Thyroid gland (tissue), 4 donors: ENCODE measurements at regions not wholly inside any gene's neighbourhood (a gene's known extent, or its start where the extent isn't known, plus 50 kb on each side); places are given as distances from the start of the nearest gene placed in this dataset.

Experiments used
- POLR2A ChIP-seq, 2 donors: fragments of 450-650 bp; IDR thresholded peaks; one replicate each; pipeline ENCODE4 v1.6.1; 2017; ENCODE audit warnings: antibody characterized with exemption in 2 of 2, mild to moderate bottlenecking in 2 of 2, moderate library complexity in 1 of 2
- TF ChIP-seq, protein P1 (sequence below), 6 experiments: fragments of 200-600 bp in 3 of 6; fragments of 450-650 bp in 3 of 6; sonication (generic) in 3 of 6; IDR thresholded peaks; one replicate each; pipeline ENCODE4 v1.5.1; 2016 to 2019; ENCODE audit warnings: antibody characterized with exemption in 6 of 6, mild to moderate bottlenecking in 2 of 6, inconsistent platforms in 1 of 6, moderate library complexity in 1 of 6

DNA sequence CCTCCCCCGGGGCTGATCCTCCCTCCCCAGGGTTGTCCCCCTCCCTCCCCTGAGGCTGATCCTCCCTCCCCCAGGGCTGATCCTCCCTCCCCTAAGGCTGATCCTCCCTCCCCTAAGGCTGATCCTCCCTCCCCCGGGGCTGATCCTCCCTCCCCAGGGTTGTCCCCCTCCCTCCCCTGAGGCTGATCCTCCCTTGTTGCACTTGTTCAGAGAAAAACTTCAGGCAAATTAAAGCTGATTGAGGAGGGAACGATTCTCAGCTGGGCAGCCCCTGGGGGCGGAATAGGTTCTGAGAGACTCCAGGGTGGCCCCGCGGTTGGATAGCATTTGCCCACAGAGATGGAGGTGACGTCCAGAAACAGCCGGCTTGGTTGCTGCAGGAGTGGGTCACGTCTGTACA lies 110.7 kb upstream of the ADRA2C start:
- TF ChIP-seq, protein P1, sequence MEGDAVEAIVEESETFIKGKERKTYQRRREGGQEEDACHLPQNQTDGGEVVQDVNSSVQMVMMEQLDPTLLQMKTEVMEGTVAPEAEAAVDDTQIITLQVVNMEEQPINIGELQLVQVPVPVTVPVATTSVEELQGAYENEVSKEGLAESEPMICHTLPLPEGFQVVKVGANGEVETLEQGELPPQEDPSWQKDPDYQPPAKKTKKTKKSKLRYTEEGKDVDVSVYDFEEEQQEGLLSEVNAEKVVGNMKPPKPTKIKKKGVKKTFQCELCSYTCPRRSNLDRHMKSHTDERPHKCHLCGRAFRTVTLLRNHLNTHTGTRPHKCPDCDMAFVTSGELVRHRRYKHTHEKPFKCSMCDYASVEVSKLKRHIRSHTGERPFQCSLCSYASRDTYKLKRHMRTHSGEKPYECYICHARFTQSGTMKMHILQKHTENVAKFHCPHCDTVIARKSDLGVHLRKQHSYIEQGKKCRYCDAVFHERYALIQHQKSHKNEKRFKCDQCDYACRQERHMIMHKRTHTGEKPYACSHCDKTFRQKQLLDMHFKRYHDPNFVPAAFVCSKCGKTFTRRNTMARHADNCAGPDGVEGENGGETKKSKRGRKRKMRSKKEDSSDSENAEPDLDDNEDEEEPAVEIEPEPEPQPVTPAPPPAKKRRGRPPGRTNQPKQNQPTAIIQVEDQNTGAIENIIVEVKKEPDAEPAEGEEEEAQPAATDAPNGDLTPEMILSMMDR (IDR thresholded peaks at IDR 0.05) = no peak
- TF ChIP-seq POLR2A (IDR thresholded peaks at IDR 0.05) = no peak
